Naive thymus-derived CD4-positive, alpha-beta T cell (primary cell): ENCODE measurements at regions not wholly inside any gene's neighbourhood (a gene's known extent, or its start where the extent isn't known, plus 50 kb on each side); places are given as distances from the start of the nearest gene placed in this dataset.

Source experiments
- ATAC-seq: fragments of 150-1000 bp; cut with Tn5 transposase; 2 replicates; pipeline ENCODE4 v1.10.0; 2021; ENCODE audit warnings: mild to moderate bottlenecking, moderate library complexity
- CTCF ChIA-PET: fragments of 350-600 bp; sonication (Branson Sonifier 250); formaldehyde crosslinking; loops from one replicate; lab custom pipeline; 2021; ENCODE audit warnings: antibody characterized with exemption; lab: Charles Lee
- POLR2A ChIA-PET: fragments of 350-600 bp; sonication (Branson Sonifier 250); formaldehyde crosslinking; loops from one replicate; lab custom pipeline; 2021; ENCODE audit warnings: antibody characterized with exemption, inconsistent platforms; lab: Charles Lee
- DNase-seq, 9 donors: peaks; one replicate each; pipeline versions ENCODE4 v3.0.0 to v3.0.0-alpha.2; 2020 to 2022; ENCODE audit warnings: mixed read lengths in 1 of 9
- H3K27ac ChIP-seq: one replicate; pipeline ENCODE4 v1.7.0; 2013; ENCODE audit warnings: mild to moderate bottlenecking, low read depth, low read length, moderate library complexity
- H3K27me3 ChIP-seq, 2 donors: one replicate each; pipeline ENCODE4 v1.7.0; 2013; ENCODE audit warnings: low read length in 2 of 2, mild to moderate bottlenecking in 2 of 2, moderate library complexity in 2 of 2; ENCODE audit not compliant: control insufficient read depth in 2 of 2, insufficient read depth in 2 of 2
- H3K36me3 ChIP-seq, 3 experiments: 1 replicate in 2 of 3; 2 replicates in 1 of 3; pipeline ENCODE4 v1.7.0; 2013; ENCODE audit warnings: low read length in 3 of 3, mild to moderate bottlenecking in 3 of 3, moderate library complexity in 1 of 3; ENCODE audit not compliant: insufficient read depth in 3 of 3, control insufficient read depth in 2 of 3
- H3K4me1 ChIP-seq, 2 donors: one replicate each; pipeline ENCODE4 v1.7.0; 2013; ENCODE audit warnings: low read length in 2 of 2, mild to moderate bottlenecking in 2 of 2, moderate library complexity in 1 of 2; ENCODE audit not compliant: control insufficient read depth in 2 of 2, insufficient read depth in 2 of 2
- H3K4me3 ChIP-seq: 2 replicates; pipeline ENCODE4 v1.7.0; 2013; ENCODE audit warnings: mild to moderate bottlenecking, low read length
- H3K9me3 ChIP-seq, 3 experiments: 1 replicate in 2 of 3; 2 replicates in 1 of 3; pipeline ENCODE4 v1.7.0; 2013; ENCODE audit warnings: low read length in 3 of 3; ENCODE audit not compliant: control insufficient read depth in 2 of 3
- H3K27ac Mint-ChIP-seq, 9 donors: one replicate each; pipeline ENCODE4 v1.8.0; 2020 to 2022; ENCODE audit warnings: mixed read lengths in 9 of 9, mild to moderate bottlenecking in 8 of 9, moderate library complexity in 5 of 9, inconsistent platforms in 2 of 9
- H3K27me3 Mint-ChIP-seq, 5 donors: one replicate each; pipeline ENCODE4 v1.8.0; 2021 to 2022; ENCODE audit warnings: mixed read lengths in 5 of 5, mild to moderate bottlenecking in 1 of 5
- H3K36me3 Mint-ChIP-seq, 5 donors: one replicate each; pipeline ENCODE4 v1.8.0; 2020 to 2022; ENCODE audit warnings: mixed read lengths in 5 of 5, mild to moderate bottlenecking in 3 of 5, inconsistent platforms in 1 of 5
- H3K4me1 Mint-ChIP-seq, 7 donors: one replicate each; pipeline ENCODE4 v1.8.0; 2020 to 2022; ENCODE audit warnings: mixed read lengths in 7 of 7, mild to moderate bottlenecking in 3 of 7, inconsistent platforms in 1 of 7
- H3K4me3 Mint-ChIP-seq, 10 donors: one replicate each; pipeline ENCODE4 v1.8.0; 2020 to 2022; ENCODE audit warnings: mild to moderate bottlenecking in 10 of 10, mixed read lengths in 10 of 10, moderate library complexity in 6 of 10, inconsistent platforms in 2 of 10
- H3K9me3 Mint-ChIP-seq, 11 donors: one replicate each; pipeline ENCODE4 v1.8.0; 2020 to 2022; ENCODE audit warnings: mixed read lengths in 11 of 11, mild to moderate bottlenecking in 4 of 11, inconsistent platforms in 1 of 11, moderate library complexity in 1 of 11
- intact Hi-C, 2 donors: fragments of 100-400 bp; cut with micrococcal nuclease; formaldehyde crosslinking; loops; one replicate each; pipeline ENCODE4 v1.15.1; 2023

GRCh38 chr18:22254088-22254487 lies 84.7 kb downstream of the GATA6 start:
- ChIA-PET POLR2A (no interaction called here), CTCF (no interaction called here)

DNA sequence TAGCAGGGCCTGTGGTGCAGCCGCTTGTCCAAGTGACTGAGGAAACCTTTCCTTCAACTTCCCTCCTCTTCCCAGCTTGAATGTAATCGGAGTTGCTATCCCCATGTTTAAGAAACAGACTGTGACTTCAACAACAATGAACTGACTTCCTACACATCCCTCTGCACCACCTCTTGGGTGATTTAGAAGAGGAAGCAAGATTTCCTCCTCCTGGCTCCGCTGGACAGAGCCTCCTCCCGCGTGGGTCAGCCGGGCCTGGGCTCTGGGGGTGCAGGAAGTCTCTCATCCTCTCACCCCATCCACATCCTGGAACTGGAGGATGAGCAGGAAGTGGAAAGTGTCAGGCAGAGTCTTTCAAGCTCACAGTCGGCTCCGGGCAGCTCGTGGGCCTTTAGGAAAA lies 84.3 kb downstream of the GATA6 start:
- no peak overlapping the region for H3K27ac ChIP-seq
- no peaks in the 10 kb centered on the region for H3K27me3 ChIP-seq
- intact Hi-C loops = no loop called here
- H3K4me1 ChIP-seq = no peaks in the 10 kb centered on the region
- POLR2A ChIA-PET = no interaction called here
- Mint-ChIP-seq H3K27ac (no peak overlapping the region), H3K9me3 (peaks cover 0 to 8% (median 2%) of the 10 kb centered on the region in 11 donors), H3K27me3 (peaks cover 0 to 21% (median 17%) of the 10 kb centered on the region in 5 donors), H3K36me3 (no peaks in the 10 kb centered on the region), H3K4me1 (peaks cover 0 to 4% (median 0%) of the 10 kb centered on the region in 7 donors), H3K4me3 (no peak overlapping the region)
- ATAC-seq (no peak), DNase-seq (no peak)
- CTCF ChIA-PET = no interaction called here
- no peaks in the 10 kb centered on the region for H3K9me3 ChIP-seq
- no peaks in the 10 kb centered on the region for H3K36me3 ChIP-seq
- no peak overlapping the region for H3K4me3 ChIP-seq

More at GRCh38 chr18:22254088-22254487, 84.7 kb downstream of the GATA6 start:
- Histone ChIP-seq H3K9me3 (no peaks in the 10 kb centered on the region), H3K4me1 (no peaks in the 10 kb centered on the region), H3K27me3 (no peaks in the 10 kb centered on the region), H3K36me3 (no peaks in the 10 kb centered on the region), H3K27ac (no peak overlapping the region), H3K4me3 (no peak overlapping the region)
- Mint-ChIP-seq H3K27ac (no peak overlapping the region), H3K4me1 (peaks cover 0 to 4% (median 0%) of the 10 kb centered on the region in 7 donors), H3K27me3 (peaks cover 0 to 21% (median 17%) of the 10 kb centered on the region in 5 donors), H3K36me3 (no peaks in the 10 kb centered on the region), H3K4me3 (no peak overlapping the region), H3K9me3 (peaks cover 0 to 8% (median 2%) of the 10 kb centered on the region in 11 donors)
- intact Hi-C loops = no loop called here
- DNase-seq = no peak
- no peak for ATAC-seq

- H3K4me3 ChIP-seq = no peak overlapping the region
- ATAC-seq (no peak), DNase-seq (no peak)
- no peak overlapping the region for H3K27ac ChIP-seq
- no peak overlapping the region for H3K27ac Mint-ChIP-seq
- no peaks in the 10 kb centered on the region for H3K4me1 ChIP-seq
- H3K9me3 Mint-ChIP-seq = peaks cover 0 to 7% (median under 1%) of the 10 kb centered on the region in 11 donors
- intact Hi-C loops = no loop called here
- H3K27me3 Mint-ChIP-seq = peaks cover 0 to 21% (median 14%) of the 10 kb centered on the region in 5 donors
- no peak overlapping the region for H3K4me3 Mint-ChIP-seq
- no peaks in the 10 kb centered on the region for H3K36me3 Mint-ChIP-seq
- H3K4me1 Mint-ChIP-seq = peaks cover 0 to 4% (median 0%) of the 10 kb centered on the region in 7 donors
- POLR2A ChIA-PET = no interaction called here
- H3K27me3 ChIP-seq = no peaks in the 10 kb centered on the region
- no peaks in the 10 kb centered on the region for H3K36me3 ChIP-seq
- CTCF ChIA-PET = no interaction called here
- no peaks in the 10 kb centered on the region for H3K9me3 ChIP-seq
Measured at GRCh38 chr18:22253156-22253555, 83.8 kb downstream of the GATA6 start.
